ENCODE measurements at regions not wholly inside any gene's neighbourhood (a gene's known extent, or its start where the extent isn't known, plus 50 kb on each side); places are given as distances from the start of the nearest gene placed in this dataset.

DNA sequence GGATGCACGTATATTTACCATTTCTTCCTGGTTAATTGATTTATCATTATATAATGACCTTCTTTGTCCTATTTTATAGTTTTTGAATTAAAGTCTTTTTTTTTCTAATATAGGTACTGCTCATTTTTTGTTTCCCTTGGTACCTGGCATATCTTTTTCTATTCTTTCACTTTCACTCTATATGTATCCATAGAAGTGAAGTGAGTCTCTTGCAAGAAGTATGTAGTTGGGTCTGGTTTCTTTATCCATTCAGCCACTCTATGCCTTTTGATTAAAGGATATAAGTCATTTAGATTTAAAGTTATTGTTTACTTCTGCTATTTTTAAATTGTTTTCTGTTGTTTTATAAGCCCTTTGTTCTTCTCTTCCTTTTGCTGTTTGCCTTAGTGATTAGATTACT is 194.3 kb upstream of the SLITRK6 start:
- TF ChIP-seq EZH2 (IDR thresholded peaks at IDR 0.05; ENCODE audit: borderline replicate concordance, low read length): no peak
- TF ChIP-seq, protein P1, sequence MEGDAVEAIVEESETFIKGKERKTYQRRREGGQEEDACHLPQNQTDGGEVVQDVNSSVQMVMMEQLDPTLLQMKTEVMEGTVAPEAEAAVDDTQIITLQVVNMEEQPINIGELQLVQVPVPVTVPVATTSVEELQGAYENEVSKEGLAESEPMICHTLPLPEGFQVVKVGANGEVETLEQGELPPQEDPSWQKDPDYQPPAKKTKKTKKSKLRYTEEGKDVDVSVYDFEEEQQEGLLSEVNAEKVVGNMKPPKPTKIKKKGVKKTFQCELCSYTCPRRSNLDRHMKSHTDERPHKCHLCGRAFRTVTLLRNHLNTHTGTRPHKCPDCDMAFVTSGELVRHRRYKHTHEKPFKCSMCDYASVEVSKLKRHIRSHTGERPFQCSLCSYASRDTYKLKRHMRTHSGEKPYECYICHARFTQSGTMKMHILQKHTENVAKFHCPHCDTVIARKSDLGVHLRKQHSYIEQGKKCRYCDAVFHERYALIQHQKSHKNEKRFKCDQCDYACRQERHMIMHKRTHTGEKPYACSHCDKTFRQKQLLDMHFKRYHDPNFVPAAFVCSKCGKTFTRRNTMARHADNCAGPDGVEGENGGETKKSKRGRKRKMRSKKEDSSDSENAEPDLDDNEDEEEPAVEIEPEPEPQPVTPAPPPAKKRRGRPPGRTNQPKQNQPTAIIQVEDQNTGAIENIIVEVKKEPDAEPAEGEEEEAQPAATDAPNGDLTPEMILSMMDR (IDR thresholded peaks at IDR 0.05; ENCODE audit: low read length): no peak
